Mesodermal cell (in vitro differentiated cells): ENCODE measurements at regions not wholly inside any gene's neighbourhood (a gene's known extent, or its start where the extent isn't known, plus 50 kb on each side); places are given as distances from the start of the nearest gene placed in this dataset.

Experiments used
- H3K27ac ChIP-seq: 2 replicates; pipeline ENCODE4 v1.7.0; 2013; ENCODE audit warnings: mild to moderate bottlenecking, low read depth, low read length, moderate library complexity; ENCODE audit not compliant: severe bottlenecking
- H3K36me3 ChIP-seq: 2 replicates; pipeline ENCODE4 v1.7.1; 2013; ENCODE audit warnings: mild to moderate bottlenecking, low read length, moderate library complexity; ENCODE audit not compliant: control insufficient read depth, insufficient read depth
- H3K4me1 ChIP-seq: one replicate; pipeline ENCODE4 v1.7.1; 2013; ENCODE audit warnings: mild to moderate bottlenecking, low read length; ENCODE audit not compliant: insufficient read depth, control insufficient read depth, poor library complexity, severe bottlenecking
- H3K4me3 ChIP-seq: 2 replicates; pipeline ENCODE4 v1.7.0; 2013; ENCODE audit warnings: low read length, control low read depth, mild to moderate bottlenecking; ENCODE audit not compliant: insufficient read depth, poor library complexity, severe bottlenecking; ENCODE audit errors: extremely low read depth
- H3K9me3 ChIP-seq: 2 replicates; pipeline ENCODE4 v1.7.1; 2013; ENCODE audit warnings: mild to moderate bottlenecking, low read length, moderate library complexity; ENCODE audit not compliant: control insufficient read depth
- WGBS, 2 experiments: methylation state at CpG; one replicate each; pipeline ENCODE4 v1.1.5; 2013; ENCODE audit warnings: missing lambda C conversion rate in 2 of 2; ENCODE audit not compliant: insufficient coverage in 2 of 2; 5-methylcytosine and 5-hydroxymethylcytosine counted together

DNA sequence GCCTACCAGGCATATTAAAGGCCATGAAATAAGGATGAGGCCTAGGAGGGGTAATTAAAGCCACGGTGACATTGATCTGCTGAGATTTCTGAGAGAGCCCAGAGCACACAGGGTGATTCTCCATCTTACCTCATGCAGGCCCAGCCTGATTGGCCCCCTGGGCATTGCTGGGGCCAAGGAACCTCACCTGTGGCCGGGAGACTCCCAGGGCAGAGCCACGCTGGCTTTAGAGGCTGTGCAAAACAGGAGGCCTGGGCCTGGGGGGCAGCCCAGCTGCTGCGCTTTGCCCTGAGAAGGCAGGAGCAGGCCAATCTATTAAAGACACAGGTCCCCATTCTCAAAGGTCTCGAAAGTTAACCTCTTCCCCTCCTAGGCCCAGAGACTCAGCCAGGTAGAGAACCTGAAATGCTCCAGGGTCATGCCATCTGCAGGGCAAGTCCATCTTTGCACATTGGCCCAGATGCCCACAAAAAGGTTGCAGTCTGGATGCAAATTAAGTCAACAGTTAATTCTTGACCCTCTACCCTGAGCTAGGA lies 1099.7 kb downstream of the BCL11B start:
- 87 to 92% methylated on average over 4 to 5 of the region's 5 CpGs for WGBS, 2 experiments
- no peak overlapping the region for H3K27ac ChIP-seq
- H3K4me1 ChIP-seq: peaks cover 8% of the 10 kb centered on the region
- no peaks in the 10 kb centered on the region for H3K36me3 ChIP-seq
- no peak overlapping the region for H3K4me3 ChIP-seq
- H3K9me3 ChIP-seq: no peaks in the 10 kb centered on the region

DNA sequence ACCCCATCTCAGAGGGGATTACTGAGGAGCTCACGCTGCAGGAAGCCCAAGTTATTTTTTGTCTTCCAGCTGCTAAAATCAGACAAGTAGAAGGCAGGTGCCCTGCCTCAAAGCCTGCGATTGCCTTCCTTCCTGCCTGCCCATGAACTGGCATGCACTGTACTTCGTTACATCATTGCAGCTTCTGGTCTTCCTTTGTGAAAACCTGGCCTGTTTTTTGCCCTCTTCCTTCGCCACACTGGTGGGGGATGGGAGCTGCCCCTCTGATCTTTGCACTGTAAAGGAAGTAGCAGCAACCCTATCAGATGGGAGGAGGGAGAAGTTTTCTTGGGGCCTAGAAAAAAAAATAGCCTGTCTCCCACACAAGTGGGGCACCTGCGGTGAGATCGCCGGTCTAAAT lies 1098.7 kb downstream of the BCL11B start:
- no peaks in the 10 kb centered on the region for H3K9me3 ChIP-seq
- H3K4me1 ChIP-seq: peaks cover 8% of the 10 kb centered on the region
- 72 to 77% methylated on average over 4 to 7 of the region's 7 CpGs for WGBS, 2 experiments
- no peak overlapping the region for H3K27ac ChIP-seq
- no peak overlapping the region for H3K4me3 ChIP-seq
- H3K36me3 ChIP-seq: no peaks in the 10 kb centered on the region

DNA sequence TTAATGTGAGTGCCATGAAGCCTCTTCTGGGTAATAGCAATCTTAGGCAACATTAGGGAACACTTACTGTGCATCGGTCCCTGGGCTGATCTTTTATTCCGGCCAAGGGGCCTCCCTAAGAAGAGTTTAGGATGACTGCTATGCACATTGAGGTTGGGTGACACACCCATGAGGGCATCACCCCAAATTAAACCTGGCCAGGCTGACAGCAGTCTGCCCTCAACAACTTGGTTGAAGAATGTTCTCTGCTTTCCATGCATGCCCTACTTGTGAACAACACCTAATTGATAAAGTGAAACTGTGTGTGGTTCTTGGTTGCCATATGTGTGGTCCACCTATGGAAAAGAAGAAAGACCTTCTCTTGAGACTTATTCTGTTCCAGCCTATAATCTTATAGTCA lies 1098.0 kb downstream of the BCL11B start:
- H3K4me3 ChIP-seq: no peak overlapping the region
- H3K9me3 ChIP-seq: no peaks in the 10 kb centered on the region
- H3K27ac ChIP-seq: no peak overlapping the region
- no peaks in the 10 kb centered on the region for H3K36me3 ChIP-seq
- H3K4me1 ChIP-seq: peaks cover 8% of the 10 kb centered on the region
- no CpG with 5 or more reads among the region's 2 CpGs for WGBS, 2 experiments

DNA sequence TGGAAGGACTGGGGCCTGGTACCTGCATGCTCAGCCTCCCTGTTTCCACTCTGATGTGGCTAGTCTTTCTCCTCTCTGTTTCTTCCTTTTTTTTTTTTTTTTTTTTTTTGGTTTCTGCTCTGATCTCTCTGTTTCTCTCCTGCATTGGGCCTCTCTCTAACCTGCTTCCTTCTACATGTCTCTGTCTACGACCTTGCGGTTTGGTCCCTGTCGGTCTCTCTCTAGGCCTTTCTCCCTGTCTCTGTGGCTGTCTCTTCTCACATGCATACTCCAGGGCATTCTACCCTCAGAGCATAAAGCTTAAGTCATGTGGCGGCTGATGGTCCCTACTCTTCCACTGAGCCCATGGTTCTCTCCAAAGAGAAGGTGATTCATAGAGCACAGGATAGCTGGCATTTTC lies 1096.6 kb downstream of the BCL11B start:
- Histone ChIP-seq H3K36me3 (no peaks in the 10 kb centered on the region), H3K27ac (no peak overlapping the region), H3K4me3 (no peak overlapping the region), H3K4me1 (peaks cover 8% of the 10 kb centered on the region), H3K9me3 (no peaks in the 10 kb centered on the region)
- 86 to 89% methylated on average over 3 to 4 of the region's 4 CpGs for WGBS, 2 experiments

DNA sequence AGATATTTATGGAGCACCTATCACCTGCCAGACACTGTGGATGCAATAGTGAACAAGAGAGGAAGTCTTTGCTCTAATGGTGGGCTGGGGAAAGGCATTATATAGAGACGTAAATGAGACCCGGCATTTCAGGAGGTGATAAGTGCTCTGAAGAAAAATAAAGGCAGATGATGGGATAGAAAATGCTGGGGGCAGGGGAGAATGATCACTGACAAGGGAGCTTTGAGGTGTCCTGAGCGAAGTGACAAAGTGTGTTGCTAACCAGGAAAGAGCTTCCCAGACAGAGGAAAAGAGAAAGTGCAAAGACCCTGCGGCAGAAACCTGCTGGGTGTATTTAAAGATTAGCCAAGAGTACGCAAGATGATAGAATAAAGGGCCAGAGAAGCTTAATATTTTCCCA lies 1096.1 kb downstream of the BCL11B start:
- H3K36me3 ChIP-seq: no peaks in the 10 kb centered on the region
- H3K4me1 ChIP-seq: peaks cover 8% of the 10 kb centered on the region
- H3K27ac ChIP-seq: no peak overlapping the region
- no peaks in the 10 kb centered on the region for H3K9me3 ChIP-seq
- WGBS, 2 experiments: 93 to 96% methylated on average over 4 to 5 of the region's 5 CpGs
- no peak overlapping the region for H3K4me3 ChIP-seq

DNA sequence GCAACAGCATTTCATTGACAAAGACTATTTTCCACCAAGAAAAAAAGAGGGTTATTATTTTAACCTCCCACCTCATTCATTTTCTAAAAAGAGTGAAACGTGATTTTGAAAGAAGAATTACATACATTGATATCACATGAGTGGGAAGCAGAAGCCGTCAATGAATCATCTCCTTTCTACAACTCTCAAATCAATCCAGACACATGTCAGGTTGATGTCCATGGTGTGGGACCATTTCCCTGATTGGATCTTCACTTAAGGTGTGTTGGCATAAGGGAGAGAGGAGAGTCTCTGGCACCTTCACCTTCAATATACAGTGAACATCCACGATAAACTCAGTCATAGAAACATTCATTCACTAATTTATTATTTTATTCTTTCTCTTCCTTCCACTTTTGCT lies 1095.1 kb downstream of the BCL11B start:
- no peak overlapping the region for H3K27ac ChIP-seq
- no peak overlapping the region for H3K4me3 ChIP-seq
- no peaks in the 10 kb centered on the region for H3K36me3 ChIP-seq
- H3K4me1 ChIP-seq: peaks cover 8% of the 10 kb centered on the region
- H3K9me3 ChIP-seq: no peaks in the 10 kb centered on the region
- 100% methylated on average over 1 of the region's 3 CpGs; no CpG with 5 or more reads in 1 of the 2 experiments for WGBS, 2 experiments

DNA sequence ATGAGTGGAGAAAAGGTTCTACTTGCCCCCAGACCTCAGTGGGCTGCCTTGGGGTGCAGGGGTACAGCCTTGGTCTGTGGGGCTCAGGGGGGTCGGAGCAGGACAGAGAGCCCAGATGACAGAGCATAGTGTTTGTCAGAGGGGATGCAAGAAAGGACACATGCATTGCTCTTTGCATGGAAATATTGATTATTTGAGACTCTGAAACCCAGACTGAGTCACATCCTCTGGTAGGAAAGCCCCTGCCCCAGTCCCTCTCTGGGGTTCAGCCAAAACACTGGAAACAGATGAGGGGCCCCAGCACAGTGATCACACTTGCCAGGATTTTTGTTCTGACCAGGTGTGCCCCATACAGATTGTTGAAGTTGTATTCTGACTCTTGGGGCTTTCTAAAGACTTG lies 1094.4 kb downstream of the BCL11B start:
- Histone ChIP-seq H3K4me1 (peaks cover 14% of the 10 kb centered on the region), H3K4me3 (no peak overlapping the region), H3K27ac (no peak overlapping the region), H3K9me3 (no peaks in the 10 kb centered on the region), H3K36me3 (no peaks in the 10 kb centered on the region)
- WGBS, 2 experiments: 63 to 67% methylated on average over 1 of the region's 1 CpG

DNA sequence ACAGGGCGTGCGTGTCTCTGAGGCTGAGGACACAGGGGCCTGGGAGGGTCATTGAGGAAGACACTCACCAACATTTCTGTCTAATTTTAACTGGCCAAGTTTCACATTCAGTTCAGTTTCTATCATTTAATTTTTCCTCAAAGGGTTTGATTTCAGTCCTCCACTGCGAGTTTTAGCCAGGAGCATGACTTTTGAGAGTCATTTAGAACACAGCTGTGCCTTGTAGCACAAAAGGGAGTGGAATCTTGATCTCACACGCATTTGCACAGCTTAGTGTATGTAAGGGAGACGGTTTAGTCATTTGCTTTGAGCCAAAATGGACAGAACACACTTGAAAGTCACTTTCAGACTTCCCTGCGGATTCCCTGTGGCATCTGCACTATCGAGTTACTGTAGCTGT lies 1090.8 kb downstream of the BCL11B start:
- H3K4me3 ChIP-seq: no peak overlapping the region
- no peaks in the 10 kb centered on the region for H3K36me3 ChIP-seq
- H3K4me1 ChIP-seq: peaks cover 10% of the 10 kb centered on the region
- no peak overlapping the region for H3K27ac ChIP-seq
- no peaks in the 10 kb centered on the region for H3K9me3 ChIP-seq
- 91% methylated on average over 2 to 5 of the region's 7 CpGs for WGBS, 2 experiments

DNA sequence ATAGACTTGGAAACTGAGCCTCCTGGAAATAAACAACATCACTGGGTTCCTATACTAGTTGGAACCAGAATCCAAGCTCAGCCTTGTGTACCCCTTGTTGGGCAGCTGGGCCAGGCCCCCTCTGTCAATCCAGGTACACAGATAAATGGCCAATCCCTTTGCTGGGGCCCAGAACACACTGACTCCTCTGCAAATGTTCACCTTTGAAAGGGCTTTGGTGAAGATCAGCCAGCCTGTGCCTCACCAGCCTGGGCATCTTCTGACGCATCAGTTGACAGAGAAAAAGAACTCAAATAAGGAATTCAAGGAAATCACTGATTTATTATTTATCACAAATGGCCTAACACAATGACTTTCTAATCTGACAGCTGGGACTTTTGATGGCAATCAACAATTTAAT lies 1090.2 kb downstream of the BCL11B start:
- peaks cover 10% of the 10 kb centered on the region for H3K4me1 ChIP-seq
- H3K4me3 ChIP-seq: no peak overlapping the region
- no CpG with 5 or more reads among the region's 1 CpG for WGBS, 2 experiments
- no peak overlapping the region for H3K27ac ChIP-seq
- no peaks in the 10 kb centered on the region for H3K36me3 ChIP-seq
- no peaks in the 10 kb centered on the region for H3K9me3 ChIP-seq

DNA sequence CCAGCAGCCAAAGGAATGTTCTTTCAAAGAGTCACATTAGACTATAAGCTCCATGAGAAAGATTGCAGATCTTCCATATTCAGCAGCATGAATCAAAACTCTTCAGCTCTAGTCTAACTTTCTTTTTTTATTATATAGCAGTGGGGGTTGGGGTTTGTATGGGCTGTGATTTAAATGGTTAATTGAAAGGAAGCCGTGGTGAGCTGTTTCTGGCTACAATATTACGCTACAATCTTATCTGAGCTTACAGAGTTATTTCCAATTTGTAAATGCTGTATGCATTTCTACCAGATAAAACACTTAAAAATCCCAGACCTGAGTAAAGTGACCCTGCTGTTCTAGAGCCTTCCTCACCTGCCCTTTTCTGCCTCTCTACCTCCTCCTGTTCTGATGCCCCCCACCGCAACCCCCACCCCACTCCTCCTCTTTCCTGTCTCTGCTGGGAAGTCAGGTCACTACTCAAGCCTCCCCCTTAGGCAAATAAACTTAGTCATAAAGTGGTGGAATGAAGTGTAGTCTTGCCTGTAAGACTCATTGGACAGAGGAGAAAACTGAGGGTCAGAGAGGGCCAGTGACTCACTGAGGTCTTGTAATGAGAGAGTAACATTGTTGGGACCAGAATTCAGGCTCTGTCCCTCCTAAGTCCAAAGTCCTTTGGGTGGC lies 1089.5 kb downstream of the BCL11B start:
- no peaks in the 10 kb centered on the region for H3K36me3 ChIP-seq
- WGBS, 2 experiments: 100% methylated on average over 1 of the region's 3 CpGs; no CpG with 5 or more reads in 1 of the 2 experiments
- H3K27ac ChIP-seq: peak overlapping the region; percentile 13
- peaks cover 10% of the 10 kb centered on the region for H3K4me1 ChIP-seq
- H3K9me3 ChIP-seq: no peaks in the 10 kb centered on the region
- no peak overlapping the region for H3K4me3 ChIP-seq

DNA sequence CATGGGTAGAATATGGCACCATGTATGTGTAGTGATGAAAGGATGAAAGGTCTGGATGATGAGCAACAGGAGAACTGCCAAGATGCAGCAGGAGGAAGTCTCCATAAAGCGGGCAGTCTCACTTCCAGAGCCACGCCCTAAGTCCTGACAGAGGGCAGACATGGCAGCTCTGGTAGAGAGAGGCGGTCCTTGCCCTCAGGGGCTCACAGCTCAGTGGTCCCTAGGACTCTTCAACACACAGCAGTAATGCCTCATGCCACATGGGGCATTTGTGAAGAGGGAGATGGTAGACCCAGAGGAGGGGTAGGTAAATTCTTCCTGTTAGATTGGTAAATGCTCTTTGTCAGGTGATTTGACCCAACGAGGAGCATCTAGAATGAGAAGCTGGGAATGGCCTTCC lies 1088.4 kb downstream of the BCL11B start:
- no peak overlapping the region for H3K4me3 ChIP-seq
- H3K9me3 ChIP-seq: no peaks in the 10 kb centered on the region
- no peak overlapping the region for H3K27ac ChIP-seq
- WGBS, 2 experiments: 98 to 100% methylated on average over 2 to 3 of the region's 4 CpGs
- H3K4me1 ChIP-seq: peaks cover 10% of the 10 kb centered on the region
- H3K36me3 ChIP-seq: no peaks in the 10 kb centered on the region
